SK-N-SH treated with all-trans-retinoic acid at 6 μM for 48 hours (cell line): ENCODE measurements at regions not wholly inside any gene's neighbourhood (a gene's known extent, or its start where the extent isn't known, plus 50 kb on each side); places are given as distances from the start of the nearest gene placed in this dataset.

ENCODE experiments used
- ATAC-seq: fragments of 200-7000 bp; cut with Tn5 transposase; 3 replicates; pipeline ENCODE4 v1.9.1; 2020; ENCODE audit warnings: mild to moderate bottlenecking, moderate library complexity
- ARNTL ChIP-seq: fragments of 450-650 bp; formaldehyde crosslinking; IDR thresholded peaks from 2 replicates; pipeline ENCODE4 v1.5.0; 2020; ENCODE audit warnings: low read depth, mild to moderate bottlenecking, moderate library complexity, borderline replicate concordance
- BACH2 ChIP-seq: fragments of 250-450 bp; sonication (Bioruptor Pico); IDR thresholded peaks from 2 replicates; pipeline ENCODE4 v1.9.0; 2021; ENCODE audit warnings: mild to moderate bottlenecking, borderline replicate concordance
- CREB5 ChIP-seq: fragments of 250-450 bp; sonication (Bioruptor Pico); IDR thresholded peaks from 2 replicates; pipeline ENCODE4 v1.5.1; 2020; ENCODE audit warnings: low read depth, mild to moderate bottlenecking, moderate library complexity
- CSDC2 ChIP-seq: fragments of 250-450 bp; sonication (Bioruptor Pico); IDR thresholded peaks from 2 replicates; pipeline ENCODE4 v1.5.0; 2020; ENCODE audit warnings: mild to moderate bottlenecking, moderate library complexity
- CSRNP3 ChIP-seq: fragments of 250-450 bp; sonication (Bioruptor Pico); IDR thresholded peaks from 2 replicates; pipeline ENCODE4 v1.5.1; 2021; ENCODE audit warnings: mild to moderate bottlenecking, moderate library complexity
- ESRRG ChIP-seq: fragments of 250-450 bp; sonication (Bioruptor Pico); IDR thresholded peaks from 2 replicates; pipeline ENCODE4 v1.6.1; 2021; ENCODE audit warnings: mild to moderate bottlenecking
- GLIS3 ChIP-seq: fragments of 250-450 bp; sonication (Bioruptor Pico); IDR thresholded peaks from 2 replicates; pipeline ENCODE4 v1.5.0; 2020; ENCODE audit warnings: mild to moderate bottlenecking, moderate library complexity
- ISL1 ChIP-seq: fragments of 250-450 bp; sonication (Bioruptor Pico); IDR thresholded peaks from 2 replicates; pipeline ENCODE4 v2.1.2; 2022; ENCODE audit warnings: mild to moderate bottlenecking, moderate library complexity
- OSR1 ChIP-seq: fragments of 250-450 bp; sonication (Bioruptor Pico); IDR thresholded peaks from 2 replicates; pipeline ENCODE4 v1.8.0; 2022; ENCODE audit warnings: moderate library complexity, mild to moderate bottlenecking, inconsistent platforms
- RARB ChIP-seq: fragments of 250-450 bp; sonication (Bioruptor Pico); IDR thresholded peaks from 2 replicates; pipeline ENCODE4 v1.8.0; 2021; ENCODE audit warnings: mild to moderate bottlenecking, moderate library complexity
- SNAI2 ChIP-seq: fragments of 250-450 bp; sonication (Bioruptor Pico); IDR thresholded peaks from 2 replicates; pipeline ENCODE4 v1.5.0; 2020; ENCODE audit warnings: mild to moderate bottlenecking, moderate library complexity
- TCF4 ChIP-seq: fragments of 250-450 bp; sonication (Bioruptor Pico); IDR thresholded peaks from 2 replicates; pipeline ENCODE4 v1.8.0; 2021; ENCODE audit warnings: mild to moderate bottlenecking, moderate library complexity, borderline replicate concordance
- TOX ChIP-seq: fragments of 250-450 bp; sonication (Bioruptor Pico); IDR thresholded peaks from 2 replicates; pipeline ENCODE4 v1.8.0; 2021; ENCODE audit warnings: mild to moderate bottlenecking, moderate library complexity, borderline replicate concordance
- TSHZ2 ChIP-seq: fragments of 250-450 bp; sonication (Bioruptor Pico); IDR thresholded peaks from 2 replicates; pipeline ENCODE4 v1.5.0; 2020; ENCODE audit warnings: mild to moderate bottlenecking, moderate library complexity
- ZC3H10 ChIP-seq: fragments of 250-450 bp; sonication (Bioruptor Pico); IDR thresholded peaks from 2 replicates; pipeline ENCODE4 v1.5.1; 2021; ENCODE audit warnings: mild to moderate bottlenecking, moderate library complexity
- ZFP3 ChIP-seq: fragments of 250-450 bp; sonication (Bioruptor Pico); IDR thresholded peaks from 2 replicates; pipeline ENCODE4 v1.5.0; 2020; ENCODE audit warnings: mild to moderate bottlenecking, moderate library complexity
- ZFP30 ChIP-seq: fragments of 450-650 bp; formaldehyde crosslinking; IDR thresholded peaks from 2 replicates; pipeline ENCODE4 v1.5.0; 2022; ENCODE audit warnings: mild to moderate bottlenecking, moderate library complexity
- ZNF565 ChIP-seq: fragments of 450-650 bp; formaldehyde crosslinking; conservative IDR thresholded peaks from 2 replicates; pipeline ENCODE4 v1.5.0; 2020; ENCODE audit warnings: low read depth, mild to moderate bottlenecking, moderate library complexity
- ZNF70 ChIP-seq: fragments of 450-650 bp; formaldehyde crosslinking; IDR thresholded peaks from 2 replicates; pipeline ENCODE4 v1.5.0; 2020; ENCODE audit warnings: mild to moderate bottlenecking, moderate library complexity
- ZNF8 ChIP-seq: fragments of 450-650 bp; formaldehyde crosslinking; IDR thresholded peaks from 2 replicates; pipeline ENCODE4 v1.5.0; 2020; ENCODE audit warnings: mild to moderate bottlenecking, moderate library complexity
- TF ChIP-seq, protein P1 (sequence below): fragments of 250-450 bp; sonication (Bioruptor Pico); IDR thresholded peaks from 2 replicates; pipeline ENCODE4 v1.8.0; 2020; ENCODE audit warnings: mild to moderate bottlenecking, moderate library complexity, borderline replicate concordance

GRCh38 chr2:128941751-128942150, 623.1 kb upstream of the HS6ST1 start:
- TF ChIP-seq ZFP3 (CRISPR knock-in tag) (no peak), ZC3H10 (CRISPR knock-in tag) (no peak), CSDC2 (CRISPR knock-in tag) (no peak), TOX (no peak), GLIS3 (CRISPR knock-in tag) (no peak), ARNTL (no peak), ZFP30 (CRISPR knock-in tag) (no peak), TCF4 (CRISPR knock-in tag) (no peak), SNAI2 (no peak)
- ATAC-seq = no peak

GRCh38 chr2:128949360-128949759, 630.7 kb upstream of the HS6ST1 start:
- TF ChIP-seq CSRNP3 (no peak), ZFP3 (CRISPR knock-in tag) (no peak)

DNA sequence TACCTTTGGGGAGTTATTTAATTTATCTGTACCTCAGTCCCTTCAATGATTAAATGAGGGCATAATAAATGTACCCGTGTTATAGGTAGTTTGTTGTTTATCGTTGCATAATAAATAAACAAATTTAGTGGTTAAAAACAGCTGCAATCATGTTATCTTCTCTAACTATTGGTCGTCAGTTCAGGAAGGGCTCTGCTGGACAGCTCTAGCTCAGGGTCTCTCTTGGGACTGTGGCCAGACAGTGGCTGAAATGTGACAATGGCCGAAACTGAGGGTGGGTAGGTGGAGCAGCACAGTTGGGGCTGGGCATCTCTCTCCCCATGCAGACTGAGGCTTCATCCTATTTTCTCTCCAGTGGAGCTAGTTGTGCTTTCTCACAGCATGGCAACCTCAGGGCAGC, 632.1 kb upstream of the HS6ST1 start:
- ATAC-seq = no peak
- no peak for TF ChIP-seq CSDC2 (CRISPR knock-in tag)
- no peak for TF ChIP-seq CREB5
- TF ChIP-seq, protein P1, sequence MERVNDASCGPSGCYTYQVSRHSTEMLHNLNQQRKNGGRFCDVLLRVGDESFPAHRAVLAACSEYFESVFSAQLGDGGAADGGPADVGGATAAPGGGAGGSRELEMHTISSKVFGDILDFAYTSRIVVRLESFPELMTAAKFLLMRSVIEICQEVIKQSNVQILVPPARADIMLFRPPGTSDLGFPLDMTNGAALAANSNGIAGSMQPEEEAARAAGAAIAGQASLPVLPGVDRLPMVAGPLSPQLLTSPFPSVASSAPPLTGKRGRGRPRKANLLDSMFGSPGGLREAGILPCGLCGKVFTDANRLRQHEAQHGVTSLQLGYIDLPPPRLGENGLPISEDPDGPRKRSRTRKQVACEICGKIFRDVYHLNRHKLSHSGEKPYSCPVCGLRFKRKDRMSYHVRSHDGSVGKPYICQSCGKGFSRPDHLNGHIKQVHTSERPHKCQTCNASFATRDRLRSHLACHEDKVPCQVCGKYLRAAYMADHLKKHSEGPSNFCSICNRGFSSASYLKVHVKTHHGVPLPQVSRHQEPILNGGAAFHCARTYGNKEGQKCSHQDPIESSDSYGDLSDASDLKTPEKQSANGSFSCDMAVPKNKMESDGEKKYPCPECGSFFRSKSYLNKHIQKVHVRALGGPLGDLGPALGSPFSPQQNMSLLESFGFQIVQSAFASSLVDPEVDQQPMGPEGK (CRISPR knock-in tag) = no peak
- no peak for TF ChIP-seq TOX
- TF ChIP-seq ZNF8 (CRISPR knock-in tag) = no peak
- TF ChIP-seq SNAI2 = no peak
- no peak for TF ChIP-seq ZC3H10 (CRISPR knock-in tag)
- TF ChIP-seq RARB = no peak
- no peak for TF ChIP-seq ZFP3 (CRISPR knock-in tag)
- no peak for TF ChIP-seq TSHZ2
- TF ChIP-seq ZNF70 (CRISPR knock-in tag) = no peak
- TF ChIP-seq ISL1 (CRISPR knock-in tag) = no peak
- TF ChIP-seq, all 23 proteins: peak for 0

More at GRCh38 chr2:128949360-128949759, 630.7 kb upstream of the HS6ST1 start:
- ATAC-seq = no peak

DNA sequence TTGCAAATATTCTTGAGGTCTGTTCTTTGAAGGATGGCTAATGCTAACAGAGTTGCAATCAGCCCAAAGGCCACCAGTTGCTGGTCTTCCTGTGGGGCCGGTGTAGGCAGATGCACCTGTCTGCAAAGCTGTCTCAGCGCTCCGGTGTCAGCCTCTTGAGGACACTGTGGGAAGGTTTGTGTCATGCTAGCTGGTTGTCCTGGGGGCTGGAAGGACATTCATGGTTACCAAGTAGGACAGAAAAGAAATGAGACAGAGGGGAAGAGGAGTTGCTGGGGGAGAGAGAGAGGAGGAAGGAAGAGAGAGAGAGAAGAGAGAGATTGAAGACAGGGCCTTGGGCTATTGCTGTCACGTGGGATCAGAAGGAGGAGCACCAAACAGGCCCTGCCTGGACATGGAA, 639.6 kb upstream of the HS6ST1 start:
- no peak for TF ChIP-seq ARNTL
- no peak for ATAC-seq

DNA sequence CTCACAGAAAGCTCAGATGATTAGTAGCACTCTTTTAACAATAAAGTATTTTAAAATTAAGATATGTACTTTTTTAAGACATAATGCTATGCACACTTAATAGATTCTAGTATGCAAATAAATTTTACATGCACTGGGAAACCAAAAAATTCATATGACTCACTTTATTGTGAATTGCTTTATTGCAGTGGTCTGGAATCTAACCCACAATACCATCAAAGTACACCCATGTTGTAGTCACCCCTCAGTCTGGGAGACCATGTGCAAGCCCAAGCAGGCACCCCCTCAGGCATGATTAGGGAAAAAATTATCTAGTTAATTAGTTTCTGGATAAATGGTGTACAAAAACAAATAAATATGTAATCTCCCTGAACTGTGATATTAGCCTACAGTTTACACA, 649.0 kb upstream of the HS6ST1 start:
- TF ChIP-seq ZC3H10 (CRISPR knock-in tag) (no peak), ZNF565 (CRISPR knock-in tag) (no peak), BACH2 (CRISPR knock-in tag) (no peak), ZNF70 (CRISPR knock-in tag) (no peak), CSDC2 (CRISPR knock-in tag) (no peak), CSRNP3 (no peak), ZFP30 (CRISPR knock-in tag) (no peak), ESRRG (CRISPR knock-in tag) (no peak), TSHZ2 (no peak), RARB (no peak), ARNTL (no peak), OSR1 (CRISPR knock-in tag) (no peak), ZNF8 (CRISPR knock-in tag) (no peak), ZFP3 (CRISPR knock-in tag) (no peak)
- TF ChIP-seq, all 23 proteins: peak for 0

More for the DNA sequence above, 649.0 kb upstream of the HS6ST1 start:
- no peak for ATAC-seq
